T-cell (primary cell): ENCODE measurements at regions not wholly inside any gene's neighbourhood (a gene's known extent, or its start where the extent isn't known, plus 50 kb on each side); places are given as distances from the start of the nearest gene placed in this dataset.

Experiments
- ATAC-seq, 4 experiments: fragments of 200-7000 bp in 3 of 4; fragments of 150-1000 bp in 1 of 4; cut with Tn5 transposase; replicated peaks in 1 of 4; 1 replicate in 3 of 4; 2 replicates in 1 of 4; pipeline ENCODE4 v1.10.0; 2021; ENCODE audit warnings: moderate library complexity in 3 of 4, mild to moderate bottlenecking in 2 of 4, moderate number of reproducible peaks in 1 of 4
- CTCF ChIA-PET, 2 donors: fragments of 300-600 bp; sonication (Branson Sonifier 250); formaldehyde crosslinking; loops; one replicate each; lab custom pipeline; 2022; ENCODE audit warnings: antibody characterized with exemption in 2 of 2; lab: Charles Lee
- POLR2A ChIA-PET, 2 donors: fragments of 300-600 bp; sonication (Branson Sonifier 250); formaldehyde crosslinking; loops; one replicate each; lab custom pipeline; 2022; ENCODE audit warnings: antibody characterized with exemption in 2 of 2; lab: Charles Lee
- DNase-seq, 35 experiments: peaks; one replicate each; pipeline versions ENCODE4 v3.0.0 to v3.0.0-alpha.2; 2013 to 2023
- H3K27ac ChIP-seq: one replicate; pipeline ENCODE4 v1.5.1; 2013; ENCODE audit warnings: low read length
- H3K27me3 ChIP-seq, 2 experiments: replicated peaks in 1 of 2; 1 replicate in 1 of 2; 2 replicates in 1 of 2; pipeline versions ENCODE4 v1.6.1 to v1.7.0; 2013; ENCODE audit warnings: low read length in 1 of 2, mixed read lengths in 1 of 2; ENCODE audit not compliant: control insufficient read depth in 2 of 2, insufficient read depth in 2 of 2; ENCODE audit errors: extremely low read depth in 1 of 2
- H3K36me3 ChIP-seq, 2 donors: 1 replicate in 1 of 2; 2 replicates in 1 of 2; pipeline versions ENCODE4 v1.6.1 to v1.7.0; 2013; ENCODE audit warnings: low read length in 1 of 2; ENCODE audit not compliant: control insufficient read depth in 2 of 2, insufficient read depth in 1 of 2; ENCODE audit errors: extremely low read depth in 1 of 2
- H3K4me1 ChIP-seq, 2 experiments: 1 replicate in 1 of 2; 2 replicates in 1 of 2; pipeline versions ENCODE4 v1.6.1 to v1.7.0; 2013; ENCODE audit warnings: low read length in 2 of 2, mixed read lengths in 1 of 2; ENCODE audit not compliant: insufficient read depth in 2 of 2, control insufficient read depth in 1 of 2; ENCODE audit errors: extremely low read depth in 1 of 2
- H3K4me3 ChIP-seq, 2 donors: 1 replicate in 1 of 2; 2 replicates in 1 of 2; pipeline versions ENCODE4 v1.5.1 to v1.7.0; 2013; ENCODE audit warnings: mild to moderate bottlenecking in 2 of 2, low read length in 1 of 2, moderate library complexity in 1 of 2; ENCODE audit not compliant: control insufficient read depth in 1 of 2; ENCODE audit errors: extremely low read depth in 1 of 2
- H3K9me3 ChIP-seq: 2 replicates; pipeline ENCODE4 v1.7.0; 2013
- H3K27ac Mint-ChIP-seq, 2 donors: one replicate each; pipeline ENCODE4 v1.8.0; 2020 to 2021; ENCODE audit warnings: mild to moderate bottlenecking in 2 of 2, mixed read lengths in 2 of 2
- H3K27me3 Mint-ChIP-seq, 2 donors: one replicate each; pipeline ENCODE4 v1.8.0; 2021 to 2022; ENCODE audit warnings: mixed read lengths in 2 of 2
- H3K36me3 Mint-ChIP-seq: one replicate; pipeline ENCODE4 v1.8.0; 2021; ENCODE audit warnings: mixed read lengths
- H3K4me1 Mint-ChIP-seq, 3 donors: one replicate each; pipeline ENCODE4 v1.8.0; 2020 to 2022; ENCODE audit warnings: mixed read lengths in 3 of 3, mild to moderate bottlenecking in 1 of 3
- H3K4me3 Mint-ChIP-seq, 3 donors: one replicate each; pipeline ENCODE4 v1.8.0; 2020 to 2022; ENCODE audit warnings: mild to moderate bottlenecking in 3 of 3, mixed read lengths in 3 of 3, moderate library complexity in 3 of 3
- H3K9me3 Mint-ChIP-seq, 3 donors: one replicate each; pipeline ENCODE4 v1.8.0; 2020 to 2022; ENCODE audit warnings: mixed read lengths in 3 of 3
- WGBS: methylation state at CpG from one replicate; pipeline ENCODE4 v1.1.5; 2013; ENCODE audit warnings: missing lambda C conversion rate; ENCODE audit not compliant: insufficient coverage; 5-methylcytosine and 5-hydroxymethylcytosine counted together

GRCh38 chr12:105946493-105946901 is 192.3 kb downstream of the NUAK1 start:
- H3K4me3 Mint-ChIP-seq, result no peak overlapping the region
- H3K27ac Mint-ChIP-seq, result no peak overlapping the region
- Histone ChIP-seq H3K27ac (no peak overlapping the region), H3K36me3 (no peaks in the 10 kb centered on the region), H3K4me3 (no peak overlapping the region), H3K9me3 (no peaks in the 10 kb centered on the region), H3K4me1 (no peaks in the 10 kb centered on the region), H3K27me3 (no peaks in the 10 kb centered on the region)
- DNase-seq (no peak), ATAC-seq (no peak)
- no peaks in the 10 kb centered on the region for H3K36me3 Mint-ChIP-seq
- 50% methylated on average over 1 of the region's 2 CpGs for WGBS
- ChIA-PET CTCF (no interaction called here), POLR2A (interaction anchor here in 1 of 2 donors (0.6 kb wide), 1 partner anchor 12 kb away, joined by 3 read pairs; no protein-coding TSS in a partner anchor)
- H3K9me3 Mint-ChIP-seq, result peaks cover 0 to 5% (median 0%) of the 10 kb centered on the region in 3 donors
- peaks cover 2 to 5% of the 10 kb centered on the region in 2 donors for H3K27me3 Mint-ChIP-seq
- no peaks in the 10 kb centered on the region for H3K4me1 Mint-ChIP-seq

DNA sequence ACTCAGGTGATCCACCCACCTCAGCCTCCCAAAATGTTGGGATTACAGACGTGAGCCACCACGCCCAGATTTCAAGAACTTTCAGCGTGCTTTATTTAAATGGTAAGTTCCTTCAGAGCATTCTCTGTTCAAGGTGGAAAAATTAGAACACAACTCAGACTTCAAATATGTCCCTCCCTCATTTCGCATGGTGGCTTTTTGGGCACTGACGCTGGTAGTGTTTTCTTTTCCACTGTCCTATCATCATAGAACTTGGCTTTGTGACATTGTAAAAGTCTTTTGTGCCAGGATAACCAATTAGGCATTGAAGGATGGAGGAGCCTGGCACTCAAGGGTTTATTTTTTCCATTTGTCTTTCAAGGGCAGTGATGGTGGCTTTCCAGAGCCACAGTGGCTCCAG is 190.8 kb downstream of the NUAK1 start:
- no peak overlapping the region for H3K4me3 ChIP-seq
- Mint-ChIP-seq H3K4me3 (no peak overlapping the region), H3K27me3 (peaks cover 2 to 5% of the 10 kb centered on the region in 2 donors), H3K36me3 (no peaks in the 10 kb centered on the region), H3K27ac (no peak overlapping the region), H3K4me1 (no peaks in the 10 kb centered on the region), H3K9me3 (peaks cover 0 to 5% (median 0%) of the 10 kb centered on the region in 3 donors)
- CTCF ChIA-PET, result no interaction called here
- H3K9me3 ChIP-seq, result no peaks in the 10 kb centered on the region
- ATAC-seq (no peak), DNase-seq (no peak)
- POLR2A ChIA-PET, result no interaction called here
- no peaks in the 10 kb centered on the region for H3K36me3 ChIP-seq
- 100% methylated on average over 1 of the region's 5 CpGs for WGBS
- no peaks in the 10 kb centered on the region for H3K4me1 ChIP-seq
- H3K27me3 ChIP-seq, result no peaks in the 10 kb centered on the region
- H3K27ac ChIP-seq, result no peak overlapping the region

DNA sequence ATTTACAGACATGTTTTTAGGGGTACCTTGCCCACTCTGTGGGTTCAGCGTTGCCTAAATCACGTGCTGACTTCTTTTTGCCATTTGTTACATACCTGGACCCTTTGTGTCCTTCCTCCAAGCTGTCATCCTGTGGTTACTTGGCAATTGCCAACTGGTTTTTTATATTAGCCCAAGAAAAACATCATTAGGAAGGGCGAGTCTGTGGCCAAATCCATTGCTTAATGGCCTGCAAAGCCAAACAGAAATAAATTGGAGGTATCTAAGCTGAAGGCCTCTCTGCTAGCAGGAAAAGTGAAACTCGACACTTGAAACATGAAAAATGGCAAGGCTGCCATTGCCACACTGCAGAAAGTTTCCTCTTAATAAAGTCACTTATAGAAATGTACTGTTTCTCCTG is 190.4 kb downstream of the NUAK1 start:
- H3K36me3 ChIP-seq, result no peaks in the 10 kb centered on the region
- no peaks in the 10 kb centered on the region for H3K27me3 ChIP-seq
- no peak for ATAC-seq
- peaks cover 0 to under 1% (median 0%) of the 10 kb centered on the region in 3 donors for H3K9me3 Mint-ChIP-seq
- 40% methylated on average over 2 of the region's 4 CpGs for WGBS
- H3K4me3 Mint-ChIP-seq, result no peak overlapping the region
- H3K4me3 ChIP-seq, result no peak overlapping the region
- CTCF ChIA-PET, result no interaction called here
- no peaks in the 10 kb centered on the region for H3K4me1 ChIP-seq
- H3K27ac Mint-ChIP-seq, result no peak overlapping the region
- H3K4me1 Mint-ChIP-seq, result no peaks in the 10 kb centered on the region
- H3K27me3 Mint-ChIP-seq, result peaks cover 2 to 5% of the 10 kb centered on the region in 2 donors
- H3K9me3 ChIP-seq, result no peaks in the 10 kb centered on the region
- no peak for DNase-seq
- no peaks in the 10 kb centered on the region for H3K36me3 Mint-ChIP-seq
- H3K27ac ChIP-seq, result no peak overlapping the region
- POLR2A ChIA-PET, result no interaction called here

- ATAC-seq (no peak), DNase-seq (no peak)
- Histone ChIP-seq H3K9me3 (no peaks in the 10 kb centered on the region), H3K36me3 (no peaks in the 10 kb centered on the region), H3K4me1 (no peaks in the 10 kb centered on the region), H3K27me3 (no peaks in the 10 kb centered on the region), H3K4me3 (no peak overlapping the region), H3K27ac (no peak overlapping the region)
- H3K27me3 Mint-ChIP-seq, result peaks cover 2 to 5% of the 10 kb centered on the region in 2 donors
- no peaks in the 10 kb centered on the region for H3K36me3 Mint-ChIP-seq
- ChIA-PET CTCF (no interaction called here), POLR2A (no interaction called here)
- no peaks in the 10 kb centered on the region for H3K4me1 Mint-ChIP-seq
- no peak overlapping the region for H3K4me3 Mint-ChIP-seq
- H3K9me3 Mint-ChIP-seq, result peaks cover 0 to 1% (median 0%) of the 10 kb centered on the region in 3 donors
- H3K27ac Mint-ChIP-seq, result no peak overlapping the region
These were observed 189.4 kb downstream of the NUAK1 start for GRCh38 chr12:105949391-105949790.

DNA sequence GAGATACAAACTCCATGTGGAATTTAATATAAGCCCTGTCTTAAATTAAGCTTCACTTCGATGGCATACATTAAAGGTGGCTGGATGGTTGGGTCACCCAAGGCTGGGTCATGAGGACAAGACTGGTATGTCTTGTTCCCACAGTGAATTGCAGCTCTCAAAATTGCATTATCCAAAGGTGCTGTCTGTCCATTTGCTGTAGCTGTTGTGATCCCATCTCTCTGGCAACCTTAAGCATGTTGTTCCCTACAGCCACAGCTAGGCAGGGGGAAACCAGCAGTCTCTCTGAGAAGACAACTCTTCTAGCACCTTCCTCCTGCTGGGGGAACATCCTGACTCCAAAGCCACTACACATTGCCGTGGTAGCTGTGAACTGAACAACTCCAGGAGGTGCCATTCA is 187.0 kb downstream of the NUAK1 start:
- ATAC-seq (no peak), DNase-seq (no peak)
- H3K4me1 ChIP-seq, result no peaks in the 10 kb centered on the region
- Mint-ChIP-seq H3K27ac (no peak overlapping the region), H3K36me3 (no peaks in the 10 kb centered on the region), H3K9me3 (peaks cover 0 to 3% (median 0%) of the 10 kb centered on the region in 3 donors), H3K4me1 (no peaks in the 10 kb centered on the region), H3K4me3 (no peak overlapping the region), H3K27me3 (peaks cover 0 to 9% of the 10 kb centered on the region in 2 donors)
- ChIA-PET POLR2A (no interaction called here), CTCF (no interaction called here)
- H3K36me3 ChIP-seq, result no peaks in the 10 kb centered on the region
- peaks cover 0 to 2% of the 10 kb centered on the region in 2 experiments for H3K27me3 ChIP-seq
- no peak overlapping the region for H3K4me3 ChIP-seq
- no peaks in the 10 kb centered on the region for H3K9me3 ChIP-seq
- no peak overlapping the region for H3K27ac ChIP-seq
- no CpG with 5 or more reads among the region's 2 CpGs for WGBS

DNA sequence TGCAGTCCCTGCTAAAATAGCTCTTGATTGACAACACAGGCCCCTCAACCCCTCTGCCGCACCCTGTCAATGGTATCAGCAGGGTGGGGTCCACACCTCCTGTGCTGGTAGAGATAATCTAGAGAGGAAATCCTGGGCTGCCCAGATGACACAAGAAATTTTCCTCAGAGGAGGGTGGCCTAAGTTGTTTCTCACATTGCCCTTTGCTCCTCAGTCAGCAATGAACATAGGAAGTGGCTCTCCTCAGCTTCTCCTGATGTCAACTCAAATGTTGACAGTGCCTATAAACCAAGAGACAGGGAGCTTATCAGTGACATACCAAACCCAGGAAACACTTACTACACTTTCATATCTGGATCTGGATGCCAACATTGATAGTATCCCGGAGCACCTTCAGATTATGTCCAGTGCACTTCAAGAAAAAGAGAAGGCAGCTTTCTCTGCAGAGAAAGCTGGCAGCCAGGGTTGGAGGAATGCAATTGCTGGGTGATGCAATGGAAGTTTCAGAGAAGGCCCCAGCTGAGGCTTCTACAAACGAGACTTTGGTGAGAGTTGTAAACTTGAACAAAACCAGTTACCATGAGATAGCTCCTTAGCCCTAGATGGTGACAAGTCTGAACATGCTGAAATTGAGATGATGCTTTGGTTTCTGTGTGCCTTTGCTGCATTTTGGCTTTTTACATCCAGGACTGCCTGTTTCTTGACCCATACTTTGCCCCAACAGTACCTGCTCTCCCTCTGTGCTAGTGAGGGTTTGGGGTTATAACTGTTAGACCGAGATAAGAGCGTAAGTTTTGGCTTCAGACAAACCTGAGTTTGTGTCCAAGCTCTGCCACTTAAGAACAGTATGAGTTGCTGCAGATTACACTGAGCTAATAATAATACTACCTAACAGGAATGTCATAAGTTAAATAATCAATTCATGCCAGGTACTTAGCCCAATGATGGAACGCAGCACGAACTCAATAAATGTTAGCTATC is 183.5 kb downstream of the NUAK1 start:
- Mint-ChIP-seq H3K9me3 (peaks cover 0 to 7% (median 0%) of the 10 kb centered on the region in 3 donors), H3K27ac (no peak overlapping the region), H3K27me3 (peaks cover 2 to 16% of the 10 kb centered on the region in 2 donors), H3K4me3 (no peak overlapping the region), H3K36me3 (no peaks in the 10 kb centered on the region), H3K4me1 (no peaks in the 10 kb centered on the region)
- no peak overlapping the region for H3K27ac ChIP-seq
- H3K4me3 ChIP-seq, result no peak overlapping the region
- ChIA-PET CTCF (no interaction called here), POLR2A (no interaction called here)
- no peaks in the 10 kb centered on the region for H3K36me3 ChIP-seq
- peaks cover 0 to 8% of the 10 kb centered on the region in 2 experiments for H3K27me3 ChIP-seq
- DNase-seq (no peak), ATAC-seq (no peak)
- no peaks in the 10 kb centered on the region for H3K9me3 ChIP-seq
- WGBS, result 25% methylated on average over 1 of the region's 7 CpGs
- H3K4me1 ChIP-seq, result no peaks in the 10 kb centered on the region
